GM12878 (cell line): ENCODE measurements at regions not wholly inside any gene's neighbourhood (a gene's known extent, or its start where the extent isn't known, plus 50 kb on each side); places are given as distances from the start of the nearest gene placed in this dataset.

Source experiments
- ATAC-seq: fragments of 200-7000 bp; cut with Tn5 transposase; 3 replicates; pipeline ENCODE4 v1.9.1; 2020; ENCODE audit warnings: mild to moderate bottlenecking, moderate library complexity
- BruUV-seq: library from RNA; stranded (reverse); fragments of 400-500 nt; replicated peaks from 2 replicates; lab custom pipeline; 2021; lab: Mats Ljungman, UMichigan
- CTCF ChIA-PET: fragments of 300-600 bp; sonication (Branson Sonifier 250); formaldehyde crosslinking; extraction: SDS; loops from one replicate; lab custom pipeline; 2021; ENCODE audit warnings: inconsistent platforms; lab: Yijun Ruan, JAX
- POLR2A ChIA-PET: fragments of 350-600 bp; formaldehyde crosslinking; extraction: SDS; loops from one replicate; lab custom pipeline; 2021; ENCODE audit warnings: inconsistent platforms; lab: Charles Lee
- RAD21 ChIA-PET: fragments of 300-600 bp; sonication (Branson Sonifier 250); formaldehyde crosslinking; loops from one replicate; lab custom pipeline; 2023; ENCODE audit warnings: antibody characterized with exemption; ENCODE audit not compliant: unreplicated experiment; lab: Charles Lee
- SMC1A ChIA-PET: fragments of 300-600 bp; sonication (Branson Sonifier 250); formaldehyde crosslinking; loops from one replicate; lab custom pipeline; 2023; ENCODE audit not compliant: unreplicated experiment, uncharacterized antibody; lab: Charles Lee
- DNase-seq: peaks from one replicate; pipeline ENCODE4 v3.0.0-alpha.2; 2011; ENCODE audit warnings: low read depth, low spot score
- FAIRE-seq: peaks from 3 replicates; lab custom pipeline; 2011; peaks lifted over from hg19 to GRCh38; lab: Jason Lieb, UNC
- H2AFZ ChIP-seq: 2 replicates; pipeline ENCODE4 v1.6.0; 2011; ENCODE audit warnings: low read depth, low read length, control low read depth; ENCODE audit not compliant: control insufficient read depth
- H3K27ac ChIP-seq: 2 replicates; pipeline ENCODE4 v1.5.1; 2011; ENCODE audit warnings: control low read depth; ENCODE audit not compliant: control insufficient read depth, insufficient read depth
- H3K27me3 ChIP-seq, 2 experiments: replicated peaks in 1 of 2; 2 replicates each; pipeline versions ENCODE4 v1.6.0 to v1.6.1; 2011; ENCODE audit warnings: low read length in 1 of 2; ENCODE audit not compliant: control insufficient read depth in 2 of 2, insufficient read depth in 2 of 2
- H3K36me3 ChIP-seq, 2 experiments: 2 replicates each; pipeline ENCODE4 v1.5.1; 2011; ENCODE audit warnings: low read length in 1 of 2; ENCODE audit not compliant: control insufficient read depth in 2 of 2, insufficient read depth in 2 of 2
- H3K4me1 ChIP-seq: 2 replicates; pipeline ENCODE4 v1.6.1; 2011; ENCODE audit warnings: mild to moderate bottlenecking, low read length, moderate library complexity, mixed read lengths; ENCODE audit not compliant: control insufficient read depth, insufficient read depth
- H3K4me2 ChIP-seq: 2 replicates; pipeline ENCODE4 v1.6.0; 2011; ENCODE audit warnings: control low read depth; ENCODE audit not compliant: control insufficient read depth, insufficient read depth
- H3K4me3 ChIP-seq: fragments of 200-600 bp; sonication (generic); 2 replicates; pipeline ENCODE4 v1.5.1; 2016
- H3K79me2 ChIP-seq: 2 replicates; pipeline ENCODE4 v1.6.0; 2011; ENCODE audit warnings: low read length; ENCODE audit not compliant: control insufficient read depth, insufficient read depth
- H3K9ac ChIP-seq: 2 replicates; pipeline ENCODE4 v1.8.0; 2011; ENCODE audit warnings: low read length, control low read depth, mixed read lengths; ENCODE audit not compliant: control insufficient read depth, insufficient read depth
- H3K9me3 ChIP-seq: replicated peaks from 3 replicates; pipeline ENCODE4 v1.5.1; 2011; ENCODE audit warnings: mild to moderate bottlenecking, low read length; ENCODE audit not compliant: control insufficient read depth, insufficient read depth
- H4K20me1 ChIP-seq: 2 replicates; pipeline ENCODE4 v1.6.0; 2011; ENCODE audit not compliant: control insufficient read depth, insufficient read depth
- ATF2 ChIP-seq: IDR thresholded peaks from 2 replicates; pipeline ENCODE4 v1.6.1; 2012; ENCODE audit warnings: low read length, inconsistent platforms
- BACH1 ChIP-seq: fragments of 450-650 bp; IDR thresholded peaks from 2 replicates; pipeline ENCODE4 v1.6.1; 2017; ENCODE audit warnings: mild to moderate bottlenecking, borderline replicate concordance
- CUX1 ChIP-seq: IDR thresholded peaks from 2 replicates; pipeline ENCODE4 v1.6.1; 2012; ENCODE audit warnings: improper control_type of control experiment, low read depth, low read length; ENCODE audit not compliant: insufficient replicate concordance
- EGR1 ChIP-seq, 2 experiments: IDR thresholded peaks; 1 replicate in 1 of 2; 2 replicates in 1 of 2; pipeline ENCODE4 v1.6.1; 2011 to 2012; ENCODE audit warnings: low read depth in 2 of 2, low read length in 2 of 2, borderline replicate concordance in 1 of 2, mild to moderate bottlenecking in 1 of 2, moderate library complexity in 1 of 2
- EP300 ChIP-seq, 2 experiments: fragments of 150-350 bp in 1 of 2; IDR thresholded peaks; 2 replicates each; pipeline ENCODE4 v1.6.1; 2011 to 2012; ENCODE audit warnings: low read depth in 2 of 2, low read length in 2 of 2, borderline replicate concordance in 1 of 2, improper control_type of control experiment in 1 of 2, inconsistent platforms in 1 of 2; ENCODE audit not compliant: control insufficient read depth in 1 of 2
- ESRRA ChIP-seq: IDR thresholded peaks from 2 replicates; pipeline ENCODE4 v1.6.1; 2012; ENCODE audit warnings: mild to moderate bottlenecking, low read length, improper control_type of control experiment
- GATAD2B ChIP-seq: fragments of 450-650 bp; conservative IDR thresholded peaks from 2 replicates; pipeline ENCODE4 v1.6.1; 2017; ENCODE audit warnings: low read depth, mild to moderate bottlenecking, moderate library complexity
- HDAC2 ChIP-seq: fragments of 200-600 bp; sonication (generic); IDR thresholded peaks from 2 replicates; pipeline ENCODE4 v1.6.1; 2017
- RB1 ChIP-seq: fragments of 450-650 bp; formaldehyde crosslinking; IDR thresholded peaks from 2 replicates; pipeline ENCODE4 v1.6.1; 2017; ENCODE audit warnings: mild to moderate bottlenecking, borderline replicate concordance
- RELA ChIP-seq: fragments of 450-650 bp; IDR thresholded peaks from 2 replicates; pipeline ENCODE4 v1.8.0; 2014; ENCODE audit warnings: borderline replicate concordance; ENCODE audit not compliant: partially characterized antibody
- RFX5 ChIP-seq: IDR thresholded peaks from 2 replicates; pipeline ENCODE4 v1.6.1; 2011; ENCODE audit warnings: low read depth, low read length, improper control_type of control experiment
- SIN3A ChIP-seq: IDR thresholded peaks from 2 replicates; pipeline ENCODE4 v1.6.1; 2012; ENCODE audit warnings: low read depth, low read length, improper control_type of control experiment
- SKIL ChIP-seq: fragments of 450-650 bp; IDR thresholded peaks from 2 replicates; pipeline ENCODE4 v1.6.1; 2017; ENCODE audit warnings: mild to moderate bottlenecking, low read depth, inconsistent platforms; ENCODE audit not compliant: poor library complexity, severe bottlenecking
- TCF3 ChIP-seq: IDR thresholded peaks from 2 replicates; pipeline ENCODE4 v1.6.1; 2012; ENCODE audit warnings: low read depth, mild to moderate bottlenecking, low read length, borderline replicate concordance; ENCODE audit not compliant: insufficient read depth
- WGBS: methylation state at CpG from one replicate; pipeline ENCODE4 v1.1.6; 2016; ENCODE audit warnings: low lambda C conversion rate; ENCODE audit not compliant: insufficient replicate concordance, insufficient coverage; ENCODE audit errors: missing lambda C conversion rate; 5-methylcytosine and 5-hydroxymethylcytosine counted together
- in situ Hi-C: fragments of 300-500 bp; cut with MboI; formaldehyde crosslinking; loops from 9 replicates; pipeline ENCODE4 v1.14.3; 2018; ENCODE audit warnings: mixed read lengths
- intact Hi-C: fragments of 100-400 bp; cut with micrococcal nuclease; formaldehyde crosslinking; loops from one replicate; pipeline ENCODE4 v1.14.2; 2022; ENCODE audit not compliant: unreplicated experiment

- Histone ChIP-seq H2AFZ (no peak overlapping the region), H3K79me2 (no peaks in the 10 kb centered on the region), H3K27ac (no peak overlapping the region), H3K9ac (no peak overlapping the region), H3K36me3 (no peaks in the 10 kb centered on the region), H3K9me3 (no peaks in the 10 kb centered on the region), H3K4me2 (no peak overlapping the region), H3K4me1 (no peaks in the 10 kb centered on the region), H3K27me3 (no peaks in the 10 kb centered on the region), H3K4me3 (no peak overlapping the region), H4K20me1 (no peaks in the 10 kb centered on the region)
- ChIA-PET RAD21 (no interaction called here), SMC1A (no interaction called here), CTCF (no interaction called here), POLR2A (no interaction called here)
- in situ Hi-C loops (no loop called here), intact Hi-C loops (no loop called here)
- no TSS peak for BruUV-seq
- DNase-seq (no peak), ATAC-seq (no peak), FAIRE-seq (no peak)
- WGBS: 2% methylated on average over 3 of the region's 3 CpGs
- no peak for TF ChIP-seq EGR1 (IDR thresholded peaks at IDR 0.05; ENCODE audit: borderline replicate concordance in 1 of 2, low read depth in 2 of 2, low read length in 2 of 2)
- TF ChIP-seq GATAD2B: no peak
- no peak for TF ChIP-seq BACH1
- no peak for TF ChIP-seq RFX5
- TF ChIP-seq RB1: no peak
- TF ChIP-seq HDAC2: no peak
- no peak for TF ChIP-seq TCF3
- TF ChIP-seq EP300 (IDR thresholded peaks at IDR 0.05; ENCODE audit: borderline replicate concordance in 1 of 2, control insufficient read depth in 1 of 2, low read depth in 2 of 2, low read length in 2 of 2): no peak
- TF ChIP-seq ESRRA: no peak
- no peak for TF ChIP-seq CUX1
- no peak for TF ChIP-seq SKIL
- TF ChIP-seq ATF2: no peak
- no peak for TF ChIP-seq RELA
- no peak for TF ChIP-seq SIN3A
These were observed 108.7 kb upstream of the OTX2 start for GRCh38 chr14:56918849-56919574.
